SHP77 treated with DMSO at 0.1 percent for 48 hours (cell line): ENCODE measurements at regions not wholly inside any gene's neighbourhood (a gene's known extent, or its start where the extent isn't known, plus 50 kb on each side); places are given as distances from the start of the nearest gene placed in this dataset.
"Not testable (repeated sequence)": the region's sequence is repeated elsewhere in the genome, so short reads cannot be mapped to it uniquely, and the experiment has no call there.

Experiments
- DNase-seq: peaks from one replicate; lab custom pipeline; 2025; lab: John Stamatoyannopoulos, UW

- no peak for DNase-seq
Measured at GRCh38 chr7:119270644-119271043, 1002.3 kb upstream of the KCND2 start.

- DNase-seq: no peak
Measured at GRCh38 chr7:119271147-119271779, 1001.7 kb upstream of the KCND2 start.

- DNase-seq: no peak
Measured at GRCh38 chr7:119281181-119281846, 991.7 kb upstream of the KCND2 start.

DNA sequence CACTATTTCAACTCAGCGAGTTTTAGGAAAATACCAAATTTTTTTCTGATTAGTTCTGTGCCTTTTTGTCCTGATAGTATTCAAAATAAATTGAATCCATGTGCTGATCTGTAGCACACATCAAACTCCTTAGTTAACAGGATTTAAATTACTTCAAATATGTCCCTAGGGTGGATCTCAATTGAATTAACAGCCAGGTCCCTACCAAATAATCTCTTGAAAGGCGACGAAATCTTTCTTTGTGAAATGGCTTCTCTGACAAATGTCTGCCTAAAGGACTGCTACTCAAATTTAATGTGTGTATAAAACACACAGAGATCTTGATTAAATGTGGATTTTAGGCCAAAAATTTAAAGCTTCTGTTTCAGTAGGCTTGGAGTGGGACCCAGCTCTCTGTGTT lies 989.6 kb upstream of the KCND2 start:
- no peak for DNase-seq

DNA sequence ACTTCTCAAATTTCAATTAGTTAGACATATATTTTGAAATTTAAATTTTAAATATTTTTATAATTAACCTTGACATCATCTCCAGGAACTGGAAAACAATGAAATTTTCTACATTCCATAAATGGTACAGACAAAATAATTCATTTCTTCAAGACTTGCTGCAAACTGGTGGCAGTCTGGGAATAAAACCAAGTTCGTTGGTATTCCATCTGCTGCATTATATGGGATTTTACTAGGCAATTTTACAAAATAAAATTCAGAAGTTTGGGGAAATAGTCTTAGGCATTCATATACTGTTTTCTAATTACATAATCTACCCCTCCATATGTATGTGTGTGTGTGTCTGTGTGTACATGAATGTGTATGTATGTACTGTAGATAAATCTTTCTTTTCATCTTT lies 984.6 kb upstream of the KCND2 start:
- no peak for DNase-seq

DNA sequence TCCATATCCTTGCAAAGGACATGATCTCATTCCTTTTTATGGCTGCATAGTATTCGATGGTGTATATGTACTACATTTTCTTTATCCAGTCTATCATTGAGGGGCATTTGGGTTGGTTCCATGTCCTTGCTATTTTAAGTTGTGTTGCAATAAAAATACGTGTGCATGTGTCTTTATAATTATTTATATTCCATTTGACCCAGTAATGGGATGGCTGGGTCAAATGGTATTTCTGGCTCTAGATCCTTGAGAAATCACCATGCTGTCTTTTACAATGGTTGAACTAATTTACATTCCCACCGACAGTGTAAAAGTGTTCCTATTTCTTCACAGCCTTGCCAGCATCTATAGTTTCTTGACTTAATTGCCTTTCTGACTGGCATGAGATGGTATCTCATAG lies 972.6 kb upstream of the KCND2 start:
- not testable (repeated sequence) for DNase-seq

- no peak for DNase-seq
Measured at GRCh38 chr7:119320316-119320715, 952.7 kb upstream of the KCND2 start.

- DNase-seq: no peak
Measured at GRCh38 chr7:119329715-119330114, 943.3 kb upstream of the KCND2 start.

GRCh38 chr7:119335405-119335804 lies 937.6 kb upstream of the KCND2 start:
- no peak for DNase-seq

DNA sequence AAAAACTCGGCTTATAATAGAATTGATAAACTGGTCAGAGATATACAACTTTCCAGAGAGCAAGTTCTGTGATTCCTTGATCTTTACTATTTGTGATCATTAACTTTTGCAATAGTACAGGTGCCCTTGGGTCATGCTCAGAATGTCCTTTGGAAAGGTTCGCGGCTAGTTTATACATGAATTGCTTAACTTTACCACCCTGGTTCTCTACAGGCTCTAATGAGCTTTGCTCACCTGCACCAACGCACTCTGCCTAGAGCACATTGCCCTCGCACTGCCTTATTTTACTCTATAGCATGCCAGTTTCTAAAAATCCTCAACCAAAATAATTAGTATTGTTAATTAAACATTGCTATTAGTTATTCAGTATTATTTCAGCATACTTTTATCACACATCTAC lies 931.2 kb upstream of the KCND2 start:
- DNase-seq: no peak

DNA sequence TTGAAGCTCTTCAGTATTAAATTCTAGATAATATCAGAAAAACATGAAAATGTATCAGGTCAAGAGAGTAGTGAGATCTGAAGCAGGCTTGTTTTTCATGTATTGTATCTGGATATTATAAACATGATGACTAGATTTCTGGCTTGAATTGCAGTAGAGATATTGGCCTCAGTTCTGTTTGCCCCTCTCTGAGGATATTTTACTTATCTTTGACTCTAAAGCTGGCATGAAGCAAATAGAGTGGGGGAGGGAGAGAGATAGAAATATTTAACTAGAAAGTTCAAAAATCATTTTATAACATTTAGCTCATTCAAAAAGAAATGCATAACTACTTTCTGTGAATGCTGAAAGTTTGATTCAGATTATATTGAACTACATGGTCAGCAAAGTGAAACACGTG lies 929.7 kb upstream of the KCND2 start:
- DNase-seq: no peak

DNA sequence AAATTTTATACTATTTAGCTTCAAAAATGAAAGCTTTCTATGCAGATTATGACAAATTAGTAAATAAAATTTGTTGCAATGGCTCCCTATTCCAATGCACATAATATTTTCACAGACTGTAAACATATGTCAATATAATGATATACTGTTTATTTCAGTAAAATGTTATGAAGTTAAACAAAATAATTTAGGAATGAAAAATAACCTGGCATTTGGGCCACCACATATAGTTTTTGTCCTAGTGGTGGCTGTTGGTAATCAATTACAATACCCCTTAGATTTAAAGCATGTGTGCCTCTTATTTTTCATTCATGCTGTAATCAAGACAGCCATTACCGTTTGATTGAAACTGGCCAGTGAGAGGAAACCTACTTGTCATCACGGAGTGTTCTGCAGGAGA lies 928.5 kb upstream of the KCND2 start:
- DNase-seq: no peak

- DNase-seq: no peak
Measured at GRCh38 chr7:119348491-119348890, 924.5 kb upstream of the KCND2 start.

- DNase-seq: no peak
Measured at GRCh38 chr7:119350334-119350733, 922.6 kb upstream of the KCND2 start.

DNA sequence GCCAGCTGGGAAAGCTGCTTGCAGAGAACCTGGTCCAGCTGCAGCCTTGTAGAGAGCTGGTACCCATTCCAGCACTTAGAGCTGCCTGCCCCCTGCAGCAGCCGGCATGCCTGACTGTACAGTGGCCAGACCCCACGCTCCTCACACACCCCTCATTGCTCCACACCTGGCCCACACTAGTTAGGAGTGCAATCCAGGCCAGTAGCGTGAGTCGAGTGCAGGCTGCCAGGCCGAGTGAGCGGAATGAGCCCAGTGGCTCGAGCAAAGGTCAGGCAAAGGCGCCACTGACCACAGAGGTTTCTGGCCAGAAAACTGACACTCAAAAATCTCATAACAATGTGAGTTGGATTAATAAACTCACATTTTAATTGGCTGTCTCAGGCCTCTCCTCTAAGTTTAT lies 921.7 kb upstream of the KCND2 start:
- DNase-seq: no peak

DNA sequence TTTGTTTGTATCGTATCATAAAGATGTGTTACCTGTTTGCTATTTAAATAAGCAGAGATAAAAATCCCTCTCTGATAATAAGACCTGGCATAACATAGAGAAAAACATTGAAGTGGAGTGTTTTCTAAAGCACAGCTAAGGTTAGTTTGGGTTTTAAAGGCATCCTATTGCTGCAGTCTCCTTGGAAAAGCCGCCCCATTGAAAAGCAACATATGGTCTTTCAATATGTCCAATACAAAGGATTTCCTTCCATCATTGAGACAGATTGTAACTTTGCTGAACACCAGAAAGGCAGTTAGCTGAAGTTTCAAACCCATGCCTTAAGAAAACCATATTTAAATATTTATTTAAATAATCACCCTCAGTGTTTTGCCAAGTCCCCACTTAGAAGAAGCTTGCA lies 898.5 kb upstream of the KCND2 start:
- no peak for DNase-seq

- DNase-seq: no peak
Measured at GRCh38 chr7:119377861-119378260, 895.1 kb upstream of the KCND2 start.

DNA sequence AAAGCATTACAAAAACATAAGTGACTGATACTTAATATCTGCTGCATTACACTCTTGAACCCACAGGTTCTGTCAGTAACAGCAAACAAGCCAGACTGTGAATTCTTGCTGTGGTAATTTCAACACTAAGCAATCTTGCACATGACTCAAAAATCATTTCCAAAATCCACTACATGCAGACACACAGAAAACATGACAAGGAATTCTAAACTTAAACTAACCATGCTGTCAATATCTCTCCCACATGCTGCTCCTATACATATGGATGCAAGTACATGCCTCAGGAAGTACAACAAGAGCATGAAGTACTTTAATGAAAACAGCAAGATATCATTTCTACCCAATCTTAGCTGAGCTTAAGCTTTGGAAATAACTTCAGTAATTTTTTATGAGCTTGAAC lies 890.2 kb upstream of the KCND2 start:
- no peak for DNase-seq

GRCh38 chr7:119395024-119395423 lies 878.0 kb upstream of the KCND2 start:
- no peak for DNase-seq

DNA sequence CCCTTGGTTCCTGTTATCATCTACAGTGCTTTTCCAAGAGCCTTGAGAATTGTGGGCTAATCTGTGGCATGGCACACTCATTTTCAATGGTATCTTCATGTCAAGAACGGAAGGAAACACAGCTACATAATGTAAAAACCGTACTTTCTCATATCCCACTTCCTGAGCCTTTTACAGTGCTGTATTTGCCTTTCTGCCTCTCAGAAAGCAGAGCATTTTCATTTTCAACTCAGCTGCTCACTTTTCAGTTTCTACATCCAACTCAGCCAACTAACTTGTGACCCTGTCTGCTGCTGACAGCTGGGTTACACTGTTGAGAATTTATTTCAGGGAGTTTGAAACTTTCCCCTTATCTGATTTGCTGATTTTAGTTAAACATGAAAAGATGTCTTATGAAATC lies 875.8 kb upstream of the KCND2 start:
- no peak for DNase-seq

DNA sequence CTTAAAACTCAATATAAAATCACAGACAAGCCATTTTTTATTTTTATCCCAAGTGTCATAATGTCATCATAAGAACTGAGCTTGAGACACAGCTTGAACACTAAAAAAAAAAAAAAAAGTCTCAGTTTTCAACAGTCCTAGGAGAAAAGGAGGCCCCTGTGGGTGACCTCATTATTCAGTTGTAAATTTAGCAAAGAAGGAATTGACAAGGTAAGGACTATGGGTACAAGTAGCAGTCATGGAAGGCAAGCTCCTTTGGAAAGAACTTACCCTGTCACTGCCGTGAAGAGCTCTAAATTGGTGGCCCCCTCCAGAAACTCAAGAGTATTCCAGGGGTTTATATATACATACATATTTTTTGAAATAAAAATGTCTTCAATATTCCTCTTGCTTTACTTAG lies 864.4 kb upstream of the KCND2 start:
- DNase-seq: no peak

GRCh38 chr7:119413314-119413805 lies 859.6 kb upstream of the KCND2 start:
- DNase-seq: no peak

DNA sequence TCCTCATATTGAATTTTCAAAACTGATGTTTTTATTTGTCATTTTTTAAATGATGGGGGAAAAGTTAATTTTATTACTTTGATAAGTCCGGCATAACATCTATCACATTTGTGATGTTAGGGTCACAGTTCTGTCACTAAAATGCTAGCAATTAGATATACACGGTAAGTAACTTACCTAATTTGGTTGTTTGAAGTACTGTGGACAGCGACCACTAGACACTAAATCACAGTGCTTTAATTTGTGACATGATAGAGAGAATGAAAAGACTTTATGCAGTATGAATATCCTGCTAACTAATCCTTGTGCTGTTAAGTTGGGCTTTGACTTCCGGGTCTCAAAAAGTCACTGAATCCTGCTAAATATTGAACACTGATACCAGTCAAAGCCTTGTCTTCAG lies 857.3 kb upstream of the KCND2 start:
- DNase-seq: no peak

- DNase-seq: no peak
Measured at GRCh38 chr7:119421657-119422056, 851.3 kb upstream of the KCND2 start.
